Vagina (tissue), 2 donors: ENCODE measurements at regions not wholly inside any gene's neighbourhood (a gene's known extent, or its start where the extent isn't known, plus 50 kb on each side); places are given as distances from the start of the nearest gene placed in this dataset.

Source experiments
- POLR2A ChIP-seq, 2 donors: fragments of 450-650 bp; IDR thresholded peaks; one replicate each; pipeline ENCODE4 v1.6.1; 2017; ENCODE audit warnings: antibody characterized with exemption in 2 of 2, mild to moderate bottlenecking in 2 of 2, moderate library complexity in 2 of 2
- POLR2AphosphoS5 ChIP-seq, 2 donors: sonication (generic); formaldehyde crosslinking; IDR thresholded peaks; one replicate each; pipeline ENCODE4 v1.9.0; 2017; ENCODE audit warnings: antibody characterized with exemption in 2 of 2, mild to moderate bottlenecking in 2 of 2, low read depth in 1 of 2; ENCODE audit not compliant: insufficient read depth in 1 of 2
- TF ChIP-seq, protein P1 (sequence below), 3 experiments: fragments of 450-650 bp in 2 of 3; fragments of 200-600 bp in 1 of 3; sonication (generic) in 1 of 3; IDR thresholded peaks; one replicate each; pipeline ENCODE4 v1.5.1; 2017 to 2019; ENCODE audit warnings: antibody characterized with exemption in 3 of 3, mild to moderate bottlenecking in 2 of 3, moderate library complexity in 2 of 3

GRCh38 chr7:123292227-123292626 lies 92.5 kb upstream of the SLC13A1 start:
- TF ChIP-seq, protein P1, sequence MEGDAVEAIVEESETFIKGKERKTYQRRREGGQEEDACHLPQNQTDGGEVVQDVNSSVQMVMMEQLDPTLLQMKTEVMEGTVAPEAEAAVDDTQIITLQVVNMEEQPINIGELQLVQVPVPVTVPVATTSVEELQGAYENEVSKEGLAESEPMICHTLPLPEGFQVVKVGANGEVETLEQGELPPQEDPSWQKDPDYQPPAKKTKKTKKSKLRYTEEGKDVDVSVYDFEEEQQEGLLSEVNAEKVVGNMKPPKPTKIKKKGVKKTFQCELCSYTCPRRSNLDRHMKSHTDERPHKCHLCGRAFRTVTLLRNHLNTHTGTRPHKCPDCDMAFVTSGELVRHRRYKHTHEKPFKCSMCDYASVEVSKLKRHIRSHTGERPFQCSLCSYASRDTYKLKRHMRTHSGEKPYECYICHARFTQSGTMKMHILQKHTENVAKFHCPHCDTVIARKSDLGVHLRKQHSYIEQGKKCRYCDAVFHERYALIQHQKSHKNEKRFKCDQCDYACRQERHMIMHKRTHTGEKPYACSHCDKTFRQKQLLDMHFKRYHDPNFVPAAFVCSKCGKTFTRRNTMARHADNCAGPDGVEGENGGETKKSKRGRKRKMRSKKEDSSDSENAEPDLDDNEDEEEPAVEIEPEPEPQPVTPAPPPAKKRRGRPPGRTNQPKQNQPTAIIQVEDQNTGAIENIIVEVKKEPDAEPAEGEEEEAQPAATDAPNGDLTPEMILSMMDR (IDR thresholded peaks at IDR 0.05): no peak
- TF ChIP-seq POLR2AphosphoS5 (IDR thresholded peaks at IDR 0.05; ENCODE audit: insufficient read depth in 1 of 2, low read depth in 1 of 2): no peak
- TF ChIP-seq POLR2A (IDR thresholded peaks at IDR 0.05): no peak
